SK-N-SH (cell line): ENCODE measurements at regions not wholly inside any gene's neighbourhood (a gene's known extent, or its start where the extent isn't known, plus 50 kb on each side); places are given as distances from the start of the nearest gene placed in this dataset.

Experiments used
- CTCF ChIA-PET: fragments of 300-600, 350-600 bp; formaldehyde crosslinking; extraction: SDS; loops from one replicate; lab custom pipeline; 2021; lab: Yijun Ruan, JAX
- POLR2A ChIA-PET: fragments of 350-600 bp; sonication (Branson Sonifier 250); formaldehyde crosslinking; extraction: SDS; loops from one replicate; lab custom pipeline; 2020; ENCODE audit warnings: antibody characterized with exemption, inconsistent platforms; lab: Yijun Ruan, JAX
- DNase-seq: peaks from one replicate; pipeline ENCODE4 v3.0.0; 2012
- H2AFZ ChIP-seq: fragments of 200-600 bp; sonication (generic); 2 replicates; pipeline ENCODE4 v1.8.1; 2016; ENCODE audit warnings: antibody characterized with exemption, mild to moderate bottlenecking, low read depth
- H3F3A ChIP-seq: fragments of 200-600 bp; sonication (generic); replicated peaks from 2 replicates; pipeline ENCODE3; 2016; ENCODE audit warnings: antibody characterized with exemption, mild to moderate bottlenecking; ENCODE audit not compliant: insufficient read depth
- H3K27ac ChIP-seq, 2 experiments: fragments of 200-500 bp in 1 of 2; fragments of 200-600 bp in 1 of 2; sonication (Bioruptor generic) in 1 of 2; sonication (generic), shearing (Covaris generic) in 1 of 2; 2 replicates each; pipeline versions ENCODE4 v1.5.1 to v1.6.1; 2014 to 2016; ENCODE audit warnings: low read depth in 2 of 2, inconsistent platforms in 1 of 2, low read length in 1 of 2, mild to moderate bottlenecking in 1 of 2, mixed read lengths in 1 of 2
- H3K27me3 ChIP-seq: fragments of 200-600 bp; sonication (generic), shearing (Covaris generic); 2 replicates; pipeline ENCODE4 v1.6.1; 2016; ENCODE audit warnings: mixed run types; ENCODE audit not compliant: insufficient read depth
- H3K36me3 ChIP-seq, 2 experiments: fragments of 200-500 bp in 1 of 2; fragments of 200-600 bp in 1 of 2; sonication (Bioruptor generic) in 1 of 2; sonication (generic) in 1 of 2; replicated peaks in 1 of 2; 2 replicates each; pipeline versions ENCODE3 to v1.5.1; 2014 to 2016; ENCODE audit warnings: low read length in 1 of 2, mild to moderate bottlenecking in 1 of 2; ENCODE audit not compliant: insufficient read depth in 2 of 2, control insufficient read depth in 1 of 2
- H3K4me1 ChIP-seq, 2 experiments: fragments of 200-500 bp in 1 of 2; fragments of 200-600 bp in 1 of 2; sonication (Bioruptor generic) in 1 of 2; sonication (generic), shearing (Covaris generic) in 1 of 2; 2 replicates each; pipeline versions ENCODE4 v1.5.1 to v1.6.1; 2014 to 2016; ENCODE audit warnings: low read depth in 1 of 2, low read length in 1 of 2, mixed run types in 1 of 2; ENCODE audit not compliant: insufficient read depth in 2 of 2, control insufficient read depth in 1 of 2
- H3K4me2 ChIP-seq: fragments of 200-600 bp; sonication (generic), shearing (Covaris generic); 2 replicates; pipeline ENCODE4 v1.6.1; 2017; ENCODE audit warnings: mixed run types
- H3K4me3 ChIP-seq, 2 experiments: fragments of 200-500 bp in 1 of 2; fragments of 200-600 bp in 1 of 2; sonication (Bioruptor generic) in 1 of 2; sonication (generic), shearing (Covaris generic) in 1 of 2; 2 replicates each; pipeline versions ENCODE4 v1.5.1 to v1.8.1; 2014 to 2016; ENCODE audit warnings: low read depth in 2 of 2, inconsistent platforms in 1 of 2, low read length in 1 of 2, mild to moderate bottlenecking in 1 of 2, mixed read lengths in 1 of 2, moderate library complexity in 1 of 2
- H3K79me2 ChIP-seq: fragments of 200-600 bp; sonication (generic); 2 replicates; pipeline ENCODE4 v1.8.1; 2017; ENCODE audit warnings: mild to moderate bottlenecking; ENCODE audit not compliant: insufficient read depth
- H3K9ac ChIP-seq: fragments of 200-600 bp; sonication (generic); 2 replicates; pipeline ENCODE4 v1.6.1; 2017; ENCODE audit warnings: mixed run types
- H3K9me2 ChIP-seq: fragments of 200-600 bp; sonication (generic); 2 replicates; pipeline ENCODE4 v1.6.1; 2017; ENCODE audit warnings: mixed run types
- H3K9me3 ChIP-seq: fragments of 200-600 bp; sonication (generic); 2 replicates; pipeline ENCODE4 v1.6.1; 2017; ENCODE audit warnings: mixed run types, mild to moderate bottlenecking, moderate library complexity
- H4K20me1 ChIP-seq: fragments of 200-600 bp; sonication (generic); 2 replicates; pipeline ENCODE4 v1.6.1; 2017; ENCODE audit warnings: mild to moderate bottlenecking, mixed run types; ENCODE audit not compliant: insufficient read depth
- CHD2 ChIP-seq: fragments of 150-350 bp; IDR thresholded peaks from 2 replicates; pipeline ENCODE4 v1.6.1; 2018; ENCODE audit warnings: low read length; ENCODE audit not compliant: partially characterized antibody
- ELF1 ChIP-seq: IDR thresholded peaks from 2 replicates; pipeline ENCODE4 v1.4.0; 2012
- EZH2phosphoT487 ChIP-seq: fragments of 200-600 bp; sonication (generic); IDR thresholded peaks from 2 replicates; pipeline ENCODE4 v1.6.1; 2017; ENCODE audit warnings: low read depth, mixed run types, mild to moderate bottlenecking, antibody characterized with exemption, moderate library complexity, borderline replicate concordance
- FOXJ3 ChIP-seq: sonication (generic); formaldehyde crosslinking; IDR thresholded peaks from 2 replicates; pipeline ENCODE4 v1.5.1; 2020; ENCODE audit warnings: mild to moderate bottlenecking, missing genetic modification reagents
- FOXM1 ChIP-seq: IDR thresholded peaks from 2 replicates; pipeline ENCODE4 v1.4.0; 2012; ENCODE audit warnings: low read depth, mild to moderate bottlenecking
- GATA2 ChIP-seq: sonication (generic); formaldehyde crosslinking; IDR thresholded peaks from 2 replicates; pipeline ENCODE4 v1.5.0; 2020; ENCODE audit warnings: mild to moderate bottlenecking, missing genetic modification reagents
- MEF2A ChIP-seq: IDR thresholded peaks from 2 replicates; pipeline ENCODE4 v1.4.0; 2012; ENCODE audit warnings: low read depth, borderline replicate concordance
- NFIC ChIP-seq: IDR thresholded peaks from 2 replicates; pipeline ENCODE4 v1.4.0; 2012; ENCODE audit warnings: borderline replicate concordance
- RCOR1 ChIP-seq: fragments of 150-350 bp; IDR thresholded peaks from 2 replicates; pipeline ENCODE4 v1.6.1; 2017; ENCODE audit warnings: antibody characterized with exemption, low read length
- REST ChIP-seq: IDR thresholded peaks from 2 replicates; pipeline ENCODE4 v1.6.1; 2012; ENCODE audit warnings: mild to moderate bottlenecking, low read depth, low read length, moderate library complexity
- SMC3 ChIP-seq: IDR thresholded peaks from 2 replicates; pipeline ENCODE4 v1.6.1; 2012; ENCODE audit warnings: low read depth, low read length, improper control_type of control experiment
- TAF1 ChIP-seq: IDR thresholded peaks from 2 replicates; pipeline ENCODE4 v1.6.1; 2012; ENCODE audit warnings: low read depth, mild to moderate bottlenecking, low read length, moderate library complexity, borderline replicate concordance
- TCF12 ChIP-seq: IDR thresholded peaks from 2 replicates; pipeline ENCODE4 v1.4.0; 2012
- TEAD4 ChIP-seq: IDR thresholded peaks from 2 replicates; pipeline ENCODE4 v1.4.0; 2012; ENCODE audit warnings: mild to moderate bottlenecking, borderline replicate concordance; ENCODE audit not compliant: insufficient read depth
- USF2 ChIP-seq: fragments of 150-350 bp; IDR thresholded peaks from 2 replicates; pipeline ENCODE4 v1.6.1; 2017; ENCODE audit warnings: antibody characterized with exemption, low read length, low read depth, borderline replicate concordance
- YY1 ChIP-seq: IDR thresholded peaks from 2 replicates; pipeline ENCODE4 v1.4.0; 2012; ENCODE audit warnings: low read depth, mild to moderate bottlenecking
- WGBS: methylation state at CpG from one replicate; pipeline ENCODE4 v1.1.6; 2017; ENCODE audit warnings: low lambda C conversion rate; 5-methylcytosine and 5-hydroxymethylcytosine counted together

GRCh38 chr7:46421441-46422230, 500.6 kb upstream of the IGFBP3 start:
- TF ChIP-seq ELF1 (no peak), TAF1 (no peak), MEF2A (no peak), FOXM1 (no peak), NFIC (no peak), USF2 (no peak), GATA2 (CRISPR knock-in tag) (no peak), TEAD4 (no peak), FOXJ3 (CRISPR knock-in tag) (no peak), CHD2 (no peak), REST (no peak), SMC3 (no peak), TCF12 (no peak), YY1 (no peak), RCOR1 (no peak), EZH2phosphoT487 (no peak)
- TF ChIP-seq, all 33 proteins: peak for 0
- H2AFZ ChIP-seq = no peak overlapping the region
- H3K4me2 ChIP-seq = no peak overlapping the region
- H3K4me1 ChIP-seq = no peaks in the 10 kb centered on the region
- no peaks in the 10 kb centered on the region for H4K20me1 ChIP-seq
- H3K79me2 ChIP-seq = no peaks in the 10 kb centered on the region
- no peak overlapping the region for H3K9ac ChIP-seq
- no peak overlapping the region for H3K4me3 ChIP-seq
- no peaks in the 10 kb centered on the region for H3K36me3 ChIP-seq
- DNase-seq = no peak
- ChIA-PET CTCF (interaction anchor here (1.4 kb wide), 2 partner anchors 11 to 110 kb away, joined by 3 read pairs; no protein-coding TSS in a partner anchor), POLR2A (no interaction called here)
- 61% methylated on average over 2 of the region's 2 CpGs for WGBS
- H3K27ac ChIP-seq = no peak overlapping the region
- H3F3A ChIP-seq = no peaks in the 10 kb centered on the region
- H3K27me3 ChIP-seq = no peaks in the 10 kb centered on the region
- H3K9me3 ChIP-seq = no peaks in the 10 kb centered on the region
- no peaks in the 10 kb centered on the region for H3K9me2 ChIP-seq
